Gastroesophageal sphincter (tissue), 3 donors: ENCODE measurements at regions not wholly inside any gene's neighbourhood (a gene's known extent, or its start where the extent isn't known, plus 50 kb on each side); places are given as distances from the start of the nearest gene placed in this dataset.

ENCODE experiments used
- CTCF ChIP-seq, 4 experiments: fragments of 200-600 bp in 2 of 4; fragments of 450-650 bp in 2 of 4; sonication (generic) in 1 of 4; IDR thresholded peaks; one replicate each; pipeline ENCODE4 v1.5.1; 2017 to 2019; ENCODE audit warnings: antibody characterized with exemption in 4 of 4, mild to moderate bottlenecking in 2 of 4, moderate library complexity in 2 of 4
- EP300 ChIP-seq: sonication (generic); formaldehyde crosslinking; IDR thresholded peaks from one replicate; pipeline ENCODE4 v1.6.1; 2017; ENCODE audit warnings: antibody characterized with exemption, mild to moderate bottlenecking

- TF ChIP-seq CTCF (IDR thresholded peaks at IDR 0.05) (no peak), EP300 (no peak)
Observed at GRCh38 chr10:35934642-35934995, 292.5 kb upstream of the FZD8 start.
